Skin epidermis (tissue), 12 donors: ENCODE measurements at regions not wholly inside any gene's neighbourhood (a gene's known extent, or its start where the extent isn't known, plus 50 kb on each side); places are given as distances from the start of the nearest gene placed in this dataset.

Experiments
- H3K27ac ChIP-seq, 21 experiments: fragments of 200-600 bp; sonication (generic) in 11 of 21; one replicate each; pipeline ENCODE4 v1.5.0; 2020; ENCODE audit warnings: mild to moderate bottlenecking in 3 of 21, inconsistent platforms in 2 of 21, moderate library complexity in 2 of 21
- H3K4me3 ChIP-seq, 7 experiments: fragments of 200-600 bp; sonication (generic) in 2 of 7; one replicate each; pipeline ENCODE4 v1.5.0; 2020; ENCODE audit warnings: inconsistent platforms in 2 of 7, mild to moderate bottlenecking in 2 of 7, moderate library complexity in 1 of 7

GRCh38 chr10:129099992-129100391, 367.0 kb upstream of the MGMT start:
- Histone ChIP-seq H3K27ac (no peak overlapping the region), H3K4me3 (no peak overlapping the region)

- Histone ChIP-seq H3K27ac (no peak overlapping the region), H3K4me3 (no peak overlapping the region)
These were observed 365.6 kb upstream of the MGMT start for GRCh38 chr10:129101232-129101980.

- H3K27ac ChIP-seq: peak overlapping the region in 1 of 21 experiments; percentile 3
- no peak overlapping the region for H3K4me3 ChIP-seq
These were observed 363.9 kb upstream of the MGMT start for GRCh38 chr10:129102906-129103693.

- peak overlapping the region in 1 of 21 experiments; percentile 13 for H3K27ac ChIP-seq
- no peak overlapping the region for H3K4me3 ChIP-seq
These were observed 362.6 kb upstream of the MGMT start for GRCh38 chr10:129104266-129105045.

- no peak overlapping the region for H3K4me3 ChIP-seq
- H3K27ac ChIP-seq: peak overlapping the region in 1 of 21 experiments; percentile 13
These were observed 361.8 kb upstream of the MGMT start for GRCh38 chr10:129105266-129105665.

- H3K27ac ChIP-seq: no peak overlapping the region
- H3K4me3 ChIP-seq: no peak overlapping the region
These were observed 360.7 kb upstream of the MGMT start for GRCh38 chr10:129106314-129106713.

GRCh38 chr10:129107525-129107924, 359.5 kb upstream of the MGMT start:
- Histone ChIP-seq H3K27ac (no peak overlapping the region), H3K4me3 (no peak overlapping the region)

- H3K27ac ChIP-seq: no peak overlapping the region
- H3K4me3 ChIP-seq: no peak overlapping the region
These were observed 358.7 kb upstream of the MGMT start for GRCh38 chr10:129108378-129108777.

- no peak overlapping the region for H3K27ac ChIP-seq
- no peak overlapping the region for H3K4me3 ChIP-seq
These were observed 358.0 kb upstream of the MGMT start for GRCh38 chr10:129108994-129109393.

- H3K4me3 ChIP-seq: no peak overlapping the region
- no peak overlapping the region for H3K27ac ChIP-seq
These were observed 356.3 kb upstream of the MGMT start for GRCh38 chr10:129110780-129111179.

- no peak overlapping the region for H3K27ac ChIP-seq
- H3K4me3 ChIP-seq: no peak overlapping the region
These were observed 355.1 kb upstream of the MGMT start for GRCh38 chr10:129111922-129112321.

GRCh38 chr10:129114588-129114987, 352.5 kb upstream of the MGMT start:
- H3K4me3 ChIP-seq: no peak overlapping the region
- no peak overlapping the region for H3K27ac ChIP-seq

GRCh38 chr10:129116371-129116770, 350.7 kb upstream of the MGMT start:
- Histone ChIP-seq H3K27ac (no peak overlapping the region), H3K4me3 (no peak overlapping the region)

GRCh38 chr10:129120441-129120840, 346.6 kb upstream of the MGMT start:
- no peak overlapping the region for H3K27ac ChIP-seq
- H3K4me3 ChIP-seq: no peak overlapping the region

- Histone ChIP-seq H3K4me3 (no peak overlapping the region), H3K27ac (no peak overlapping the region)
These were observed 344.2 kb upstream of the MGMT start for GRCh38 chr10:129122846-129123245.

GRCh38 chr10:129123428-129123827, 343.6 kb upstream of the MGMT start:
- Histone ChIP-seq H3K4me3 (no peak overlapping the region), H3K27ac (no peak overlapping the region)

GRCh38 chr10:129126982-129127381, 340.1 kb upstream of the MGMT start:
- no peak overlapping the region for H3K4me3 ChIP-seq
- H3K27ac ChIP-seq: no peak overlapping the region

GRCh38 chr10:129131457-129132132, 335.4 kb upstream of the MGMT start:
- no peak overlapping the region for H3K27ac ChIP-seq
- H3K4me3 ChIP-seq: no peak overlapping the region

- no peak overlapping the region for H3K4me3 ChIP-seq
- H3K27ac ChIP-seq: no peak overlapping the region
These were observed 333.2 kb upstream of the MGMT start for GRCh38 chr10:129133856-129134255.

GRCh38 chr10:129134371-129134770, 332.7 kb upstream of the MGMT start:
- Histone ChIP-seq H3K27ac (no peak overlapping the region), H3K4me3 (no peak overlapping the region)
